ENCODE measurements at regions not wholly inside any gene's neighbourhood (a gene's known extent, or its start where the extent isn't known, plus 50 kb on each side); places are given as distances from the start of the nearest gene placed in this dataset.

DNA sequence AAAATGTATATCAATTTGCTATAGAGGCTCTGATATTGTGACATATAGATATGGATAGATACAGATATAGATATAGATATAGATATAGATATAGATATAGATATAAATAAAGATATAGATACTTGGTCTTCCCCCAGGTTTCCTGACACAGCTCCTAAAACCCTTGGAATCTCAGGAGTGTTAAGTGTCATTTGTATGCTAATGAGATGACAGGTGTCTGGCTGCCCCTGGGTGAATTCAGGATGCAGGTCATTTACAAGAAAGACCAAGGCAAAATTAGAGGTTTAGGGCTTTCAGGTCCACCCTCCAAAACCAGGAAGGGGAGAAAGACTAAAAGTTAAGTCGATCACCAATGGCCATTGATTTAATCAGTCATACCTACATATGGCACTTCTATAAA lies 1034.8 kb downstream of the PDHA2 start:
- no peak for TF ChIP-seq POLR2A (IDR thresholded peaks at IDR 0.05)
- TF ChIP-seq CTCF (IDR thresholded peaks at IDR 0.05 in 4 of 5, conservative IDR thresholded peaks at IDR 0.05 in 1 of 5): no peak
